HCT116 (cell line): ENCODE measurements at regions not wholly inside any gene's neighbourhood (a gene's known extent, or its start where the extent isn't known, plus 50 kb on each side); places are given as distances from the start of the nearest gene placed in this dataset.

Source experiments
- ATAC-seq: fragments of 200-7000 bp; cut with Tn5 transposase; 2 replicates; pipeline ENCODE4 v1.9.1; 2020; ENCODE audit warnings: mild to moderate bottlenecking, moderate library complexity
- BruUV-seq: library from RNA; stranded (reverse); fragments of 400-500 nt; replicated peaks from 2 replicates; lab custom pipeline; 2021; lab: Mats Ljungman, UMichigan
- CTCF ChIA-PET: fragments of 300-600 bp; sonication (Branson Sonifier 250); formaldehyde crosslinking; loops from one replicate; lab custom pipeline; 2021; ENCODE audit warnings: antibody characterized with exemption; lab: Charles Lee
- POLR2A ChIA-PET: fragments of 300-600, 350-600 bp; sonication (Branson Sonifier 250); formaldehyde crosslinking; loops from one replicate; lab custom pipeline; 2021; ENCODE audit warnings: antibody characterized with exemption; lab: Charles Lee
- RAD21 ChIA-PET, 2 experiments: fragments of 300-600 bp; sonication (Branson Sonifier 250); formaldehyde crosslinking; loops; one replicate each; lab custom pipeline; 2023; ENCODE audit warnings: low total read pairs in 2 of 2; ENCODE audit not compliant: uncharacterized antibody in 2 of 2, unreplicated experiment in 2 of 2, low non-redundant PET in 1 of 2; lab: Charles Lee
- DNase-seq: peaks from one replicate; pipeline ENCODE4 v3.0.0-alpha.2; 2010; ENCODE audit warnings: low read depth, low spot score
- H2AFZ ChIP-seq: fragments of 200-600 bp; shearing (Covaris generic), sonication (generic); 2 replicates; pipeline ENCODE4 v1.6.1; 2017; ENCODE audit warnings: low read depth, mixed run types, mixed read lengths, antibody characterized with exemption, low read length; ENCODE audit not compliant: poor library complexity, severe bottlenecking
- H3K27ac ChIP-seq: 2 replicates; pipeline ENCODE4 v1.5.1; 2012; ENCODE audit warnings: low read depth, low read length
- H3K27me3 ChIP-seq: fragments of 200-600 bp; sonication (generic); 2 replicates; pipeline ENCODE4 v1.6.1; 2016; ENCODE audit warnings: mixed run types, low read length, mixed read lengths; ENCODE audit not compliant: insufficient read depth
- H3K36me3 ChIP-seq, 2 experiments: fragments of 200-500 bp in 1 of 2; fragments of 200-600 bp in 1 of 2; sonication (Bioruptor generic) in 1 of 2; sonication (generic) in 1 of 2; 2 replicates each; pipeline versions ENCODE4 v1.5.1 to v1.6.1; 2014 to 2016; ENCODE audit warnings: low read length in 2 of 2, inconsistent platforms in 1 of 2, mixed read lengths in 1 of 2, mixed run types in 1 of 2; ENCODE audit not compliant: insufficient read depth in 2 of 2, control insufficient read depth in 1 of 2
- H3K4me1 ChIP-seq, 2 experiments: fragments of 200-600 bp in 1 of 2; sonication (generic) in 1 of 2; 2 replicates each; pipeline versions ENCODE4 v1.5.1 to v1.6.1; 2012 to 2017; ENCODE audit warnings: low read length in 2 of 2, inconsistent platforms in 1 of 2, mild to moderate bottlenecking in 1 of 2, mixed read lengths in 1 of 2, mixed run types in 1 of 2, moderate library complexity in 1 of 2; ENCODE audit not compliant: insufficient read depth in 2 of 2, control insufficient read depth in 1 of 2
- H3K4me2 ChIP-seq: fragments of 200-600 bp; sonication (generic); 2 replicates; pipeline ENCODE4 v1.6.1; 2017; ENCODE audit warnings: mixed run types, low read length, mixed read lengths
- H3K4me3 ChIP-seq, 2 experiments: fragments of 200-600 bp in 1 of 2; sonication (generic) in 1 of 2; replicated peaks in 1 of 2; 2 replicates each; pipeline ENCODE4 v1.5.1; 2011 to 2016; ENCODE audit warnings: low read length in 2 of 2, control low read depth in 1 of 2, low read depth in 1 of 2, mild to moderate bottlenecking in 1 of 2, mixed read lengths in 1 of 2, mixed run types in 1 of 2
- H3K79me2 ChIP-seq: fragments of 200-600 bp; sonication (generic); 2 replicates; pipeline ENCODE4 v1.6.1; 2017; ENCODE audit warnings: mild to moderate bottlenecking, mixed run types, low read length, moderate library complexity, mixed read lengths; ENCODE audit not compliant: insufficient read depth
- H3K9ac ChIP-seq: fragments of 200-600 bp; sonication (generic); 2 replicates; pipeline ENCODE4 v1.6.1; 2016; ENCODE audit warnings: low read length, mixed read lengths
- H3K9me2 ChIP-seq: fragments of 200-600 bp; sonication (generic), shearing (Covaris generic); 2 replicates; pipeline ENCODE4 v1.6.1; 2017; ENCODE audit warnings: mixed run types, mild to moderate bottlenecking, moderate library complexity; ENCODE audit not compliant: insufficient read depth
- H3K9me3 ChIP-seq, 2 experiments: fragments of 200-500 bp in 1 of 2; fragments of 200-600 bp in 1 of 2; sonication (Bioruptor generic) in 1 of 2; sonication (generic) in 1 of 2; 2 replicates each; pipeline ENCODE4 v1.6.1; 2014 to 2017; ENCODE audit warnings: low read length in 2 of 2, mixed read lengths in 2 of 2, inconsistent platforms in 1 of 2, low read depth in 1 of 2, mild to moderate bottlenecking in 1 of 2, mixed run types in 1 of 2, moderate library complexity in 1 of 2; ENCODE audit not compliant: control insufficient read depth in 1 of 2, insufficient read depth in 1 of 2
- H4K20me1 ChIP-seq: fragments of 200-600 bp; sonication (generic), shearing (Covaris generic); 2 replicates; pipeline ENCODE4 v1.6.1; 2017; ENCODE audit warnings: mixed run types, mild to moderate bottlenecking, moderate library complexity; ENCODE audit not compliant: insufficient read depth
- CEBPB ChIP-seq: IDR thresholded peaks from 2 replicates; pipeline ENCODE4 v1.6.1; 2012; ENCODE audit warnings: low read depth
- EZH2 ChIP-seq: fragments of 200-600 bp; sonication (generic); IDR thresholded peaks from 2 replicates; pipeline ENCODE4 v1.6.1; 2017; ENCODE audit warnings: antibody characterized with exemption, mixed run types
- EZH2phosphoT487 ChIP-seq: fragments of 200-600 bp; IDR thresholded peaks from 2 replicates; pipeline ENCODE4 v1.6.1; 2018; ENCODE audit warnings: antibody characterized with exemption, borderline replicate concordance
- JUND ChIP-seq: IDR thresholded peaks from 2 replicates; pipeline ENCODE4 v1.6.1; 2012
- POLR2AphosphoS5 ChIP-seq: IDR thresholded peaks from 2 replicates; pipeline ENCODE4 v1.6.1; 2011; ENCODE audit warnings: mild to moderate bottlenecking, low read depth, low read length, moderate library complexity
- SIN3A ChIP-seq: IDR thresholded peaks from 2 replicates; pipeline ENCODE4 v1.6.1; 2012; ENCODE audit warnings: low read depth
- TCF7L2 ChIP-seq: IDR thresholded peaks from 2 replicates; pipeline ENCODE4 v1.7.0; 2011; ENCODE audit warnings: borderline replicate concordance, inconsistent platforms; ENCODE audit not compliant: insufficient read depth, insufficient read length; ENCODE audit errors: extremely low read depth
- ZFX ChIP-seq: fragments of 450-650 bp; IDR thresholded peaks from 2 replicates; pipeline ENCODE4 v1.6.1; 2017
- intact Hi-C: fragments of 100-400 bp; cut with micrococcal nuclease; formaldehyde crosslinking; loops from 2 replicates; pipeline ENCODE4 v1.10.0; 2022
- TF ChIP-seq, protein P1 (sequence below): IDR thresholded peaks from 2 replicates; pipeline ENCODE4 v1.6.1; 2012
- TF ChIP-seq, protein P2 (sequence below): IDR thresholded peaks from 2 replicates; pipeline ENCODE4 v1.6.1; 2012; ENCODE audit warnings: low read depth
- TF ChIP-seq, protein P3 (sequence below): IDR thresholded peaks from 2 replicates; pipeline ENCODE4 v1.6.1; 2012
- TF ChIP-seq, protein P4 (sequence below): IDR thresholded peaks from 2 replicates; pipeline ENCODE4 v1.6.1; 2011; ENCODE audit warnings: mild to moderate bottlenecking, low read length, moderate library complexity; ENCODE audit not compliant: insufficient replicate concordance; ENCODE audit errors: extremely low read depth

DNA sequence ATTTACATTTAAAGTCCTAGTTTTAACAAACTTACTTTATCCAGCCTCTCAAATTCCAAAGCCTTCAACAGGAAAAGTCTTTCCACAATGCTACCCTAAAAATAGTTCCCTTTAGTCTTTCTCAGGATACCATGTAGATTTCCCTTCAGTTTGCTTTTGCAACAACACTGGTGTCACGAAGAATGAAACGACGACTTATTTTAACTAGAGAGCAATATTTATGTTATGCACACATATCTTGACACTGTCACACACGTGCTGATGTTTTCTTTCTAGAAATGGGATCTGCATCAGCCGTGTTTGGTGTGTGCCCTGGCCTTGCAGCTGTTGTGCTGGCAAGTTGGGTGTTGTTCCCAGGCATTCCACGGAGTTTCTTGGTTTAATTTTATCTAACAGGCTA is 75.5 kb downstream of the SIPA1L2 start:
- Histone ChIP-seq H3K79me2 (no peaks in the 10 kb centered on the region), H2AFZ (no peak overlapping the region), H3K9me2 (no peaks in the 10 kb centered on the region)
- no TSS peak for BruUV-seq
- POLR2A ChIA-PET, result no interaction called here
- TF ChIP-seq JUND, result no peak
- no peak for TF ChIP-seq SIN3A
- TF ChIP-seq, protein P1, sequence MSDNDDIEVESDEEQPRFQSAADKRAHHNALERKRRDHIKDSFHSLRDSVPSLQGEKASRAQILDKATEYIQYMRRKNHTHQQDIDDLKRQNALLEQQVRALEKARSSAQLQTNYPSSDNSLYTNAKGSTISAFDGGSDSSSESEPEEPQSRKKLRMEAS, result no peak
- no peak for TF ChIP-seq EZH2phosphoT487
- no peak for TF ChIP-seq ZFX
- TF ChIP-seq, protein P2, sequence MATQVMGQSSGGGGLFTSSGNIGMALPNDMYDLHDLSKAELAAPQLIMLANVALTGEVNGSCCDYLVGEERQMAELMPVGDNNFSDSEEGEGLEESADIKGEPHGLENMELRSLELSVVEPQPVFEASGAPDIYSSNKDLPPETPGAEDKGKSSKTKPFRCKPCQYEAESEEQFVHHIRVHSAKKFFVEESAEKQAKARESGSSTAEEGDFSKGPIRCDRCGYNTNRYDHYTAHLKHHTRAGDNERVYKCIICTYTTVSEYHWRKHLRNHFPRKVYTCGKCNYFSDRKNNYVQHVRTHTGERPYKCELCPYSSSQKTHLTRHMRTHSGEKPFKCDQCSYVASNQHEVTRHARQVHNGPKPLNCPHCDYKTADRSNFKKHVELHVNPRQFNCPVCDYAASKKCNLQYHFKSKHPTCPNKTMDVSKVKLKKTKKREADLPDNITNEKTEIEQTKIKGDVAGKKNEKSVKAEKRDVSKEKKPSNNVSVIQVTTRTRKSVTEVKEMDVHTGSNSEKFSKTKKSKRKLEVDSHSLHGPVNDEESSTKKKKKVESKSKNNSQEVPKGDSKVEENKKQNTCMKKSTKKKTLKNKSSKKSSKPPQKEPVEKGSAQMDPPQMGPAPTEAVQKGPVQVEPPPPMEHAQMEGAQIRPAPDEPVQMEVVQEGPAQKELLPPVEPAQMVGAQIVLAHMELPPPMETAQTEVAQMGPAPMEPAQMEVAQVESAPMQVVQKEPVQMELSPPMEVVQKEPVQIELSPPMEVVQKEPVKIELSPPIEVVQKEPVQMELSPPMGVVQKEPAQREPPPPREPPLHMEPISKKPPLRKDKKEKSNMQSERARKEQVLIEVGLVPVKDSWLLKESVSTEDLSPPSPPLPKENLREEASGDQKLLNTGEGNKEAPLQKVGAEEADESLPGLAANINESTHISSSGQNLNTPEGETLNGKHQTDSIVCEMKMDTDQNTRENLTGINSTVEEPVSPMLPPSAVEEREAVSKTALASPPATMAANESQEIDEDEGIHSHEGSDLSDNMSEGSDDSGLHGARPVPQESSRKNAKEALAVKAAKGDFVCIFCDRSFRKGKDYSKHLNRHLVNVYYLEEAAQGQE, result no peak
- TF ChIP-seq CEBPB, result no peak
- TF ChIP-seq POLR2AphosphoS5, result no peak
- no peak for TF ChIP-seq EZH2
- no peak for TF ChIP-seq TCF7L2
- TF ChIP-seq, protein P3, sequence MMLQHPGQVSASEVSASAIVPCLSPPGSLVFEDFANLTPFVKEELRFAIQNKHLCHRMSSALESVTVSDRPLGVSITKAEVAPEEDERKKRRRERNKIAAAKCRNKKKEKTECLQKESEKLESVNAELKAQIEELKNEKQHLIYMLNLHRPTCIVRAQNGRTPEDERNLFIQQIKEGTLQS, result no peak
- TF ChIP-seq, protein P4, sequence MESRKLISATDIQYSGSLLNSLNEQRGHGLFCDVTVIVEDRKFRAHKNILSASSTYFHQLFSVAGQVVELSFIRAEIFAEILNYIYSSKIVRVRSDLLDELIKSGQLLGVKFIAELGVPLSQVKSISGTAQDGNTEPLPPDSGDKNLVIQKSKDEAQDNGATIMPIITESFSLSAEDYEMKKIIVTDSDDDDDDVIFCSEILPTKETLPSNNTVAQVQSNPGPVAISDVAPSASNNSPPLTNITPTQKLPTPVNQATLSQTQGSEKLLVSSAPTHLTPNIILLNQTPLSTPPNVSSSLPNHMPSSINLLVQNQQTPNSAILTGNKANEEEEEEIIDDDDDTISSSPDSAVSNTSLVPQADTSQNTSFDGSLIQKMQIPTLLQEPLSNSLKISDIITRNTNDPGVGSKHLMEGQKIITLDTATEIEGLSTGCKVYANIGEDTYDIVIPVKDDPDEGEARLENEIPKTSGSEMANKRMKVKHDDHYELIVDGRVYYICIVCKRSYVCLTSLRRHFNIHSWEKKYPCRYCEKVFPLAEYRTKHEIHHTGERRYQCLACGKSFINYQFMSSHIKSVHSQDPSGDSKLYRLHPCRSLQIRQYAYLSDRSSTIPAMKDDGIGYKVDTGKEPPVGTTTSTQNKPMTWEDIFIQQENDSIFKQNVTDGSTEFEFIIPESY, result no peak
- TF ChIP-seq, all 23 proteins: peak for 0
- Histone ChIP-seq H3K9me3 (no peaks in the 10 kb centered on the region), H3K4me3 (no peak overlapping the region), H3K27ac (no peak overlapping the region), H3K36me3 (no peaks in the 10 kb centered on the region), H3K4me2 (no peak overlapping the region), H3K4me1 (no peaks in the 10 kb centered on the region), H3K9ac (no peak overlapping the region), H4K20me1 (no peaks in the 10 kb centered on the region), H3K27me3 (no peaks in the 10 kb centered on the region; the same call in 1 of the 2 replicates)
- DNase-seq, result no peak
- no peak for ATAC-seq
- ChIA-PET RAD21 (no interaction called here), CTCF (no interaction called here)
- intact Hi-C loops, result no loop called here
